ENCODE measurements at regions not wholly inside any gene's neighbourhood (a gene's known extent, or its start where the extent isn't known, plus 50 kb on each side); places are given as distances from the start of the nearest gene placed in this dataset.

DNA sequence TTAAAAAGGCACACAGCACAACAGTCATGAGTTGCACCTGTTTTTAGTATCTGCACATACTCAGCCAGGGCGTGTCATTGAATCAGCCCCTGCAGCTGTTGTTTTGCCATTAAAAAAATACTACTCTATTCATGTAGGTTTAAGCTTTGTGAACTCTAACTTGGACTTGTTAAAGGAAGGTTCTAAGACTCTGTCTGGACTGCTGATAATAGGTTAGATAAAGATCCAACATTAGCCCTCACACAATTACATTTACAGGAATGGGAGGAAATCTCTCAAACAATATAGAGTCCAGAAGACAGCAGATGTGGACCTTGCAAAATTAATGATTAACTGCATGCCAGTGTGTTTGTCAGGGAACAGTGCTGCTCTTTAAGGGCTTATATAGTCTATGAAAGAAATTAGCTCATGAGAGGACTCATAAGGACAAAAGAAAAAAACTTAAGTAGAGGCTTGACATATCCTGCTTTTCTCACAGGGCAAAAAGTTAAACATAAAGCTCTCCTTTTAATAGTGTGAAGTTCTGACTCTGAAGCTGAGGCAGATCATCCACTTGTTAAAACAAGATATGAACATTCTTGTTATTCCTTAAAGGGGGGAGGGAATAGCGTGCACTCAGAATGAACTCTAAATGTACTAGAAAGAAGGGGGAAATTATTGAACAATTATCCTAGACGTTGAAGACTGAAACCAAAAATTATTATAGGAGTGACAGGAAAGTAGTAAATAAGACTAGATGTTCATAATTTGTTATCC lies 243.6 kb downstream of the NDFIP2 start:
- Histone ChIP-seq H3K36me3 (ENCODE audit: control insufficient read depth, low read length) (no peaks in the 10 kb centered on the region), H3K27ac (ENCODE audit: low read depth, low read length) (no peak overlapping the region), H3K4me2 (ENCODE audit: low read length) (no peak overlapping the region), H4K20me1 (ENCODE audit: control insufficient read depth, insufficient read depth, low read depth, low read length) (no peaks in the 10 kb centered on the region), H3K27me3 (ENCODE audit: control insufficient read depth, low read length) (no peaks in the 10 kb centered on the region), H3K9me3 (ENCODE audit: control insufficient read depth, insufficient read depth, low read length) (no peaks in the 10 kb centered on the region), H3K79me2 (ENCODE audit: control insufficient read depth, low read length) (no peaks in the 10 kb centered on the region), H3K4me1 (ENCODE audit: control insufficient read depth, low read length) (no peaks in the 10 kb centered on the region), H3K4me3 (ENCODE audit: low read length) (no peak overlapping the region), H3F3A (ENCODE audit: control insufficient read depth, insufficient read depth) (no peaks in the 10 kb centered on the region), H3K9me2 (replicated peaks; ENCODE audit: control insufficient read depth, low read length) (no peaks in the 10 kb centered on the region)
- TF ChIP-seq, protein P1, sequence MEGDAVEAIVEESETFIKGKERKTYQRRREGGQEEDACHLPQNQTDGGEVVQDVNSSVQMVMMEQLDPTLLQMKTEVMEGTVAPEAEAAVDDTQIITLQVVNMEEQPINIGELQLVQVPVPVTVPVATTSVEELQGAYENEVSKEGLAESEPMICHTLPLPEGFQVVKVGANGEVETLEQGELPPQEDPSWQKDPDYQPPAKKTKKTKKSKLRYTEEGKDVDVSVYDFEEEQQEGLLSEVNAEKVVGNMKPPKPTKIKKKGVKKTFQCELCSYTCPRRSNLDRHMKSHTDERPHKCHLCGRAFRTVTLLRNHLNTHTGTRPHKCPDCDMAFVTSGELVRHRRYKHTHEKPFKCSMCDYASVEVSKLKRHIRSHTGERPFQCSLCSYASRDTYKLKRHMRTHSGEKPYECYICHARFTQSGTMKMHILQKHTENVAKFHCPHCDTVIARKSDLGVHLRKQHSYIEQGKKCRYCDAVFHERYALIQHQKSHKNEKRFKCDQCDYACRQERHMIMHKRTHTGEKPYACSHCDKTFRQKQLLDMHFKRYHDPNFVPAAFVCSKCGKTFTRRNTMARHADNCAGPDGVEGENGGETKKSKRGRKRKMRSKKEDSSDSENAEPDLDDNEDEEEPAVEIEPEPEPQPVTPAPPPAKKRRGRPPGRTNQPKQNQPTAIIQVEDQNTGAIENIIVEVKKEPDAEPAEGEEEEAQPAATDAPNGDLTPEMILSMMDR (IDR thresholded peaks at IDR 0.05; ENCODE audit: low read depth, low read length, poor library complexity, severe bottlenecking): no peak
- no peak for TF ChIP-seq EZH2phosphoT487 (IDR thresholded peaks at IDR 0.05; ENCODE audit: borderline replicate concordance, low read length)

DNA sequence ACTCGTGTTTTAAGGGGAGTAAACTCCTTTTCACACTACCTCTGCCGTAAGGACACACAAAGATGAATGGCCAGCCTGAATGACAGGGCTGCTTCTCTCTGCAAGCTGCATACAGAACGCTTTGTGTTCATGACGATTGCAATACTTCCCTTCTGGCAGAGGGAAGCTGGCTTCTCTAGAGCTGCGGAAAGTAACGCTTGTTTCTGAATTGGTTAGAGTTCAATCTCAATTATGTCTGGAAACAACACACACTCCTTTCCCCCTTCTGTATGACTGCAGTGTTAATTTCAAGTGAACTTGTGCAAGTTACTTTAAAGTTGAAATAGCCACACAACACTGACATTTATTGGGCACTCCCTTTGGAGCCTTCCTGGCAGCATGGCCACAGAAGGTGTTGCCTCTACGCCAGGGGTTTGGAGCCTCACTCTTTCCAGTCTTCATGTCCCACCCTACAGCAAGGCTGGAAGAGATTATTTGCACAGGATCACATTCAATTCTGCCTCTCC lies 242.6 kb downstream of the NDFIP2 start:
- no peaks in the 10 kb centered on the region for H3K4me1 ChIP-seq (ENCODE audit: control insufficient read depth, low read length)
- TF ChIP-seq, protein P1 (IDR thresholded peaks at IDR 0.05; ENCODE audit: low read depth, low read length, poor library complexity, severe bottlenecking): no peak
- no peak for TF ChIP-seq EZH2phosphoT487 (IDR thresholded peaks at IDR 0.05; ENCODE audit: borderline replicate concordance, low read length)
- H3K9me2 ChIP-seq (replicated peaks; ENCODE audit: control insufficient read depth, low read length): no peaks in the 10 kb centered on the region
- no peaks in the 10 kb centered on the region for H4K20me1 ChIP-seq (ENCODE audit: control insufficient read depth, insufficient read depth, low read depth, low read length)
- H3K36me3 ChIP-seq (ENCODE audit: control insufficient read depth, low read length): no peaks in the 10 kb centered on the region
- H3K9me3 ChIP-seq (ENCODE audit: control insufficient read depth, insufficient read depth, low read length): no peaks in the 10 kb centered on the region
- H3K79me2 ChIP-seq (ENCODE audit: control insufficient read depth, low read length): no peaks in the 10 kb centered on the region
- H3K27ac ChIP-seq (ENCODE audit: low read depth, low read length): no peak overlapping the region
- no peak overlapping the region for H3K4me3 ChIP-seq (ENCODE audit: low read length)
- H3F3A ChIP-seq (ENCODE audit: control insufficient read depth, insufficient read depth): no peaks in the 10 kb centered on the region
- H3K27me3 ChIP-seq (ENCODE audit: control insufficient read depth, low read length): no peaks in the 10 kb centered on the region
- no peak overlapping the region for H3K4me2 ChIP-seq (ENCODE audit: low read length)

DNA sequence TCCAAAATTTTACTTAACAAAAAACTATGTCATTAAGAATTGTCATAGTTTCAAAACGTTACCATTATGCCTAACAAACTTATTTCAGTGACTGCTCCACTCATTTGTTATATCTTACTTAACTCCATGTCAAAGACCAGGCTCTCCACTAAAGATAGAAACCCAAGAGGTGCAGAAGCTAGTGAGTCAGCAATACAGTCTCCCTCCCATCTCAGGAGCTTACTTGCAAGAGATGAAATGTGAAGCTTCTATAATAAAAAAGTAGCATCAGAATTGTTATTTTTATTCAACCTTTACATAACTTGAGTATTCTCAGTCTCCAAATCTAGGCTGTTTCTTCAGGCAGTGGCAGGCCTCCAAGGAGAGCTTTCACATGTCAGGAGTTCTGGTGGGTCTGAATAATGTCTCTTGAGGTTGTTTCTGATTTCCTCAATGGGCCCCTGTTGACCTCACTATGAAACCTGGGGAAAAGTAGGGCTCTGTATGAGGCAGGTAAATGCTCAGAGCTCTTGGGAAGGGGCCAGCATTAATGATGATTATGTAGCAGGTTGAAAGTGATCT lies 242.0 kb downstream of the NDFIP2 start:
- Histone ChIP-seq H3K9me3 (ENCODE audit: control insufficient read depth, insufficient read depth, low read length) (no peaks in the 10 kb centered on the region), H3K36me3 (ENCODE audit: control insufficient read depth, low read length) (no peaks in the 10 kb centered on the region), H4K20me1 (ENCODE audit: control insufficient read depth, insufficient read depth, low read depth, low read length) (no peaks in the 10 kb centered on the region), H3K27me3 (ENCODE audit: control insufficient read depth, low read length) (no peaks in the 10 kb centered on the region), H3K27ac (ENCODE audit: low read depth, low read length) (no peak overlapping the region), H3K4me3 (ENCODE audit: low read length) (no peak overlapping the region), H3K79me2 (ENCODE audit: control insufficient read depth, low read length) (no peaks in the 10 kb centered on the region), H3F3A (ENCODE audit: control insufficient read depth, insufficient read depth) (no peaks in the 10 kb centered on the region), H3K4me1 (ENCODE audit: control insufficient read depth, low read length) (no peaks in the 10 kb centered on the region), H3K9me2 (replicated peaks; ENCODE audit: control insufficient read depth, low read length) (no peaks in the 10 kb centered on the region), H3K4me2 (ENCODE audit: low read length) (no peak overlapping the region)
- TF ChIP-seq, protein P1 (IDR thresholded peaks at IDR 0.05; ENCODE audit: low read depth, low read length, poor library complexity, severe bottlenecking): no peak
- TF ChIP-seq EZH2phosphoT487 (IDR thresholded peaks at IDR 0.05; ENCODE audit: borderline replicate concordance, low read length): no peak

Data from DOHH2 (cell line).